RWPE1 (cell line): ENCODE measurements at regions not wholly inside any gene's neighbourhood (a gene's known extent, or its start where the extent isn't known, plus 50 kb on each side); places are given as distances from the start of the nearest gene placed in this dataset.

Experiments used
- CTCF ChIA-PET: fragments of 350-600 bp; sonication (Branson Sonifier 250); formaldehyde crosslinking; extraction: SDS; loops from one replicate; lab custom pipeline; 2021; lab: Yijun Ruan, JAX
- POLR2A ChIA-PET: fragments of 400-600 bp; formaldehyde crosslinking; extraction: SDS; loops from one replicate; lab custom pipeline; 2020; ENCODE audit warnings: antibody characterized with exemption; ENCODE audit not compliant: low non-redundant PET; lab: Yijun Ruan, JAX
- DNase-seq: peaks from one replicate; pipeline ENCODE4 v3.0.0; 2012; ENCODE audit warnings: low spot score
- H3K27ac ChIP-seq: fragments of 450-650 bp; 2 replicates; pipeline ENCODE4 v1.5.1; 2017
- TF ChIP-seq, protein P1 (sequence below): fragments of 450-650 bp; conservative IDR thresholded peaks from 2 replicates; pipeline ENCODE4 v1.5.1; 2017; ENCODE audit warnings: low read depth, mild to moderate bottlenecking

- POLR2A ChIA-PET, result no interaction called here
- H3K27ac ChIP-seq, result no peak overlapping the region
- no peak for DNase-seq
- CTCF ChIA-PET, result interaction anchor here (0.6 kb wide), 1 partner anchor 33 kb away, joined by 6 read pairs; no protein-coding TSS in a partner anchor
- TF ChIP-seq, protein P1, sequence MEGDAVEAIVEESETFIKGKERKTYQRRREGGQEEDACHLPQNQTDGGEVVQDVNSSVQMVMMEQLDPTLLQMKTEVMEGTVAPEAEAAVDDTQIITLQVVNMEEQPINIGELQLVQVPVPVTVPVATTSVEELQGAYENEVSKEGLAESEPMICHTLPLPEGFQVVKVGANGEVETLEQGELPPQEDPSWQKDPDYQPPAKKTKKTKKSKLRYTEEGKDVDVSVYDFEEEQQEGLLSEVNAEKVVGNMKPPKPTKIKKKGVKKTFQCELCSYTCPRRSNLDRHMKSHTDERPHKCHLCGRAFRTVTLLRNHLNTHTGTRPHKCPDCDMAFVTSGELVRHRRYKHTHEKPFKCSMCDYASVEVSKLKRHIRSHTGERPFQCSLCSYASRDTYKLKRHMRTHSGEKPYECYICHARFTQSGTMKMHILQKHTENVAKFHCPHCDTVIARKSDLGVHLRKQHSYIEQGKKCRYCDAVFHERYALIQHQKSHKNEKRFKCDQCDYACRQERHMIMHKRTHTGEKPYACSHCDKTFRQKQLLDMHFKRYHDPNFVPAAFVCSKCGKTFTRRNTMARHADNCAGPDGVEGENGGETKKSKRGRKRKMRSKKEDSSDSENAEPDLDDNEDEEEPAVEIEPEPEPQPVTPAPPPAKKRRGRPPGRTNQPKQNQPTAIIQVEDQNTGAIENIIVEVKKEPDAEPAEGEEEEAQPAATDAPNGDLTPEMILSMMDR, result no peak
These were observed 539.1 kb downstream of the CDK5RAP2 start for GRCh38 chr9:120040896-120041295.

- H3K27ac ChIP-seq, result no peak overlapping the region
- ChIA-PET CTCF (no interaction called here), POLR2A (no interaction called here)
- no peak for DNase-seq
- TF ChIP-seq, protein P1, result no peak
These were observed 541.6 kb downstream of the CDK5RAP2 start for GRCh38 chr9:120038342-120038741.

GRCh38 chr9:120032639-120033038 is 547.3 kb downstream of the CDK5RAP2 start:
- no peak overlapping the region for H3K27ac ChIP-seq
- TF ChIP-seq, protein P1, result no peak
- ChIA-PET CTCF (no interaction called here), POLR2A (no interaction called here)
- no peak for DNase-seq

GRCh38 chr9:120030847-120031246 is 549.1 kb downstream of the CDK5RAP2 start:
- POLR2A ChIA-PET, result no interaction called here
- no peak overlapping the region for H3K27ac ChIP-seq
- DNase-seq, result no peak
- TF ChIP-seq, protein P1, result no peak
- CTCF ChIA-PET, result no interaction called here

GRCh38 chr9:120018550-120018949 is 561.4 kb downstream of the CDK5RAP2 start:
- DNase-seq, result no peak
- TF ChIP-seq, protein P1, result no peak
- ChIA-PET POLR2A (no interaction called here), CTCF (interaction anchor here (0.6 kb wide), 1 partner anchor 12 kb away, joined by 5 read pairs; no protein-coding TSS in a partner anchor)
- H3K27ac ChIP-seq, result no peak overlapping the region

- no peak overlapping the region for H3K27ac ChIP-seq
- TF ChIP-seq, protein P1, result no peak
- CTCF ChIA-PET, result no interaction called here
- POLR2A ChIA-PET, result no interaction called here
- DNase-seq, result no peak
These were observed 561.9 kb downstream of the CDK5RAP2 start for GRCh38 chr9:120018037-120018436.

GRCh38 chr9:120016231-120016630 is 563.7 kb downstream of the CDK5RAP2 start:
- TF ChIP-seq, protein P1, result no peak
- CTCF ChIA-PET, result interaction anchor here (0.6 kb wide), 1 partner anchor 619 kb away, joined by 3 read pairs; no protein-coding TSS in a partner anchor
- POLR2A ChIA-PET, result no interaction called here
- no peak overlapping the region for H3K27ac ChIP-seq
- DNase-seq, result no peak
